Neural progenitor cell (in vitro differentiated cells): ENCODE measurements at regions not wholly inside any gene's neighbourhood (a gene's known extent, or its start where the extent isn't known, plus 50 kb on each side); places are given as distances from the start of the nearest gene placed in this dataset.

Source experiments
- EZH2 ChIP-seq: fragments of 200-600 bp; sonication (generic); IDR thresholded peaks from 2 replicates; pipeline ENCODE4 v1.6.1; 2017; ENCODE audit warnings: antibody characterized with exemption, mild to moderate bottlenecking, moderate library complexity
- EZH2phosphoT487 ChIP-seq: fragments of 200-600 bp; sonication (generic); IDR thresholded peaks from 2 replicates; pipeline ENCODE4 v1.6.1; 2017; ENCODE audit warnings: antibody characterized with exemption
- TF ChIP-seq, protein P1 (sequence below): fragments of 200-600 bp; sonication (generic); IDR thresholded peaks from 2 replicates; pipeline ENCODE4 v1.5.1; 2017; ENCODE audit warnings: antibody characterized with exemption, mild to moderate bottlenecking

DNA sequence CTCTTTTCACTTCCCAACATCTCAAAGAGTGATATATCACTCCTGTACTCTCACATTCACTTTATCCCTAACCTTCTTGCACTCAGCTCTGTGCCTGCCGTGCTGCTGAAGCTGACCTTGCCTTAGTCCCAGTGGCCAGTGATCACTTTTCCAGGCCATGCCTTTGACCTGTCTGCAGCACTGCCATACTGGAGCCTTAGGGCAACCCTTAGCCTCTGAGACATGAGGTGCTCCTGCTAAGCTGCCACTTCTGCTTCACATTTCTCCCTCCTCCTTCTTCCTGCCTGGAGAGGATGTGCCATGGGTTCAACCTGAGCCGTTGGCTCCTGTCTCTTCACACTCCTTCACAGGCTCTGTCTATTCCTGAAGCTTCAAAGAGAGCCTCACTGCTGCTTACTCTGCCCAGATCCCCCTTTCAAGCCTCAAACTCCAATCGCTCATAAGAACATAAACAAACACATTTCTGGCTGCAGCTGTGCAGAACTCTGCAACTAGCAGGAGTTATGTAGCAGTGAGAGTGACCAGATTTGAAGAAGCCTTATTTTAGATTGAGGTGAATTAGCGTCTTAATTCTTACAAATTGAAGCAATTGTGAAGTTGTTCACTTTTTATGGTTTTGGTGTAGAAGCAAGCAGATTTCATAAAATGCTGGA lies 716.2 kb upstream of the FANCL start:
- TF ChIP-seq, protein P1, sequence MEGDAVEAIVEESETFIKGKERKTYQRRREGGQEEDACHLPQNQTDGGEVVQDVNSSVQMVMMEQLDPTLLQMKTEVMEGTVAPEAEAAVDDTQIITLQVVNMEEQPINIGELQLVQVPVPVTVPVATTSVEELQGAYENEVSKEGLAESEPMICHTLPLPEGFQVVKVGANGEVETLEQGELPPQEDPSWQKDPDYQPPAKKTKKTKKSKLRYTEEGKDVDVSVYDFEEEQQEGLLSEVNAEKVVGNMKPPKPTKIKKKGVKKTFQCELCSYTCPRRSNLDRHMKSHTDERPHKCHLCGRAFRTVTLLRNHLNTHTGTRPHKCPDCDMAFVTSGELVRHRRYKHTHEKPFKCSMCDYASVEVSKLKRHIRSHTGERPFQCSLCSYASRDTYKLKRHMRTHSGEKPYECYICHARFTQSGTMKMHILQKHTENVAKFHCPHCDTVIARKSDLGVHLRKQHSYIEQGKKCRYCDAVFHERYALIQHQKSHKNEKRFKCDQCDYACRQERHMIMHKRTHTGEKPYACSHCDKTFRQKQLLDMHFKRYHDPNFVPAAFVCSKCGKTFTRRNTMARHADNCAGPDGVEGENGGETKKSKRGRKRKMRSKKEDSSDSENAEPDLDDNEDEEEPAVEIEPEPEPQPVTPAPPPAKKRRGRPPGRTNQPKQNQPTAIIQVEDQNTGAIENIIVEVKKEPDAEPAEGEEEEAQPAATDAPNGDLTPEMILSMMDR: no peak
- TF ChIP-seq EZH2: no peak
- no peak for TF ChIP-seq EZH2phosphoT487
